Lung (tissue), 11 donors: ENCODE measurements at regions not wholly inside any gene's neighbourhood (a gene's known extent, or its start where the extent isn't known, plus 50 kb on each side); places are given as distances from the start of the nearest gene placed in this dataset.

Experiments
- ATAC-seq: fragments of 200-7000 bp; cut with Tn5 transposase; one replicate; pipeline ENCODE4 v1.9.1; 2020; ENCODE audit warnings: moderate number of reproducible peaks; ENCODE audit not compliant: insufficient read depth, low FRiP score
- DNase-seq, 3 donors: peaks; one replicate each; pipeline ENCODE4 v3.0.0-alpha.2; 2013 to 2017
- H3K27ac ChIP-seq, 2 donors: one replicate each; pipeline ENCODE4 v1.5.1; 2013; ENCODE audit warnings: mild to moderate bottlenecking in 2 of 2, moderate library complexity in 2 of 2, control low read depth in 1 of 2, inconsistent platforms in 1 of 2, low read depth in 1 of 2, low read length in 1 of 2
- H3K27me3 ChIP-seq, 3 donors: one replicate each; pipeline ENCODE4 v1.5.1; 2013; ENCODE audit warnings: low read length in 2 of 3; ENCODE audit not compliant: control insufficient read depth in 3 of 3, insufficient read depth in 3 of 3
- H3K36me3 ChIP-seq, 4 donors: one replicate each; pipeline ENCODE4 v1.5.1; 2013; ENCODE audit warnings: low read length in 4 of 4, mild to moderate bottlenecking in 1 of 4, moderate library complexity in 1 of 4; ENCODE audit not compliant: control insufficient read depth in 4 of 4, insufficient read depth in 4 of 4
- H3K4me1 ChIP-seq, 5 donors: one replicate each; pipeline ENCODE4 v1.5.1; 2013; ENCODE audit warnings: low read length in 5 of 5, mild to moderate bottlenecking in 2 of 5, moderate library complexity in 1 of 5; ENCODE audit not compliant: control insufficient read depth in 5 of 5, insufficient read depth in 5 of 5
- H3K4me3 ChIP-seq: one replicate; pipeline ENCODE4 v1.5.1; 2013; ENCODE audit warnings: mild to moderate bottlenecking, control low read depth, moderate library complexity
- H3K9ac ChIP-seq, 2 donors: one replicate each; pipeline ENCODE4 v1.5.1; 2013; ENCODE audit warnings: low read length in 2 of 2, control low read depth in 1 of 2; ENCODE audit not compliant: insufficient read depth in 1 of 2
- H3K9me3 ChIP-seq, 4 donors: one replicate each; pipeline ENCODE4 v1.5.1; 2013; ENCODE audit warnings: low read length in 3 of 4, mild to moderate bottlenecking in 1 of 4, moderate library complexity in 1 of 4; ENCODE audit not compliant: control insufficient read depth in 4 of 4, insufficient read depth in 3 of 4
- CTCF ChIP-seq: IDR thresholded peaks from 2 replicates; pipeline ENCODE4 v1.5.1; 2012; ENCODE audit warnings: mild to moderate bottlenecking; ENCODE audit errors: control extremely low read depth, extremely low read depth
- WGBS, 2 donors: extraction: QIAGEN DNeasy Blood & Tissue Kit; methylation state at CpG; one replicate each; pipeline ENCODE4 v1.1.7; 2013; 5-methylcytosine and 5-hydroxymethylcytosine counted together
- donor health status: control.
- donor health status: control.
- donor health status: Bipolar disorder and iron deficiency.
- donor health status: healthy.
- donor health status: DM: yes; HTN: yes; CAD: no.

GRCh38 chr20:39576771-39577170 is 614.6 kb downstream of the DHX35 start:
- no peaks in the 10 kb centered on the region for H3K4me1 ChIP-seq
- DNase-seq: no peak
- no peak for TF ChIP-seq CTCF
- no peak overlapping the region for H3K9ac ChIP-seq
- no peaks in the 10 kb centered on the region for H3K36me3 ChIP-seq
- peaks cover 0 to 3% (median 0%) of the 10 kb centered on the region in 4 donors for H3K9me3 ChIP-seq
- WGBS, 2 donors: 85 to 87% methylated on average over 5 of the region's 5 CpGs
- H3K4me3 ChIP-seq: no peak overlapping the region
- ATAC-seq: no peak
- no peak overlapping the region for H3K27ac ChIP-seq
- H3K27me3 ChIP-seq: no peaks in the 10 kb centered on the region

- peak in 2 of 3 donors; percentile 27 to 28 for DNase-seq
- 49 to 72% methylated on average over 2 of the region's 2 CpGs for WGBS, 2 donors
- ATAC-seq: no peak
- H3K27me3 ChIP-seq: no peaks in the 10 kb centered on the region
- no peaks in the 10 kb centered on the region for H3K4me1 ChIP-seq
- no peak overlapping the region for H3K27ac ChIP-seq
- H3K36me3 ChIP-seq: no peaks in the 10 kb centered on the region
- TF ChIP-seq CTCF: no peak
- peaks cover 0 to 3% (median under 1%) of the 10 kb centered on the region in 4 donors for H3K9me3 ChIP-seq
- no peak overlapping the region for H3K9ac ChIP-seq
- H3K4me3 ChIP-seq: no peak overlapping the region
Measured at GRCh38 chr20:39574061-39574460, 611.9 kb downstream of the DHX35 start.

- ATAC-seq: no peak
- no peaks in the 10 kb centered on the region for H3K27me3 ChIP-seq
- WGBS, 2 donors: 79 to 86% methylated on average over 5 of the region's 5 CpGs
Measured at GRCh38 chr20:39571171-39571570, 609.0 kb downstream of the DHX35 start.

More at GRCh38 chr20:39571171-39571570, 609.0 kb downstream of the DHX35 start:
- no peak for TF ChIP-seq CTCF
- H3K4me3 ChIP-seq: no peak overlapping the region
- DNase-seq: no peak
- H3K9me3 ChIP-seq: peaks cover 0 to 3% (median under 1%) of the 10 kb centered on the region in 4 donors
- no peak overlapping the region for H3K9ac ChIP-seq
- no peaks in the 10 kb centered on the region for H3K4me1 ChIP-seq
- no peaks in the 10 kb centered on the region for H3K36me3 ChIP-seq
- H3K27ac ChIP-seq: no peak overlapping the region
